Type B pancreatic cell (in vitro differentiated cells): ENCODE measurements at regions not wholly inside any gene's neighbourhood (a gene's known extent, or its start where the extent isn't known, plus 50 kb on each side); places are given as distances from the start of the nearest gene placed in this dataset.

Experiments used
- DNase-seq: peaks from one replicate; pipeline ENCODE4 v3.0.0; 2021; ENCODE audit warnings: mixed read lengths; ENCODE audit not compliant: unreplicated experiment; ENCODE audit errors: extremely low spot score
- H3K27ac Mint-ChIP-seq: 2 replicates; pipeline ENCODE4 v1.8.0; 2021; ENCODE audit warnings: mild to moderate bottlenecking, mixed read lengths
- H3K27me3 Mint-ChIP-seq: 2 replicates; pipeline ENCODE4 v1.8.0; 2021; ENCODE audit warnings: mixed read lengths
- H3K36me3 Mint-ChIP-seq: 2 replicates; pipeline ENCODE4 v1.8.0; 2021; ENCODE audit warnings: mixed read lengths
- H3K4me1 Mint-ChIP-seq: one replicate; pipeline ENCODE4 v1.8.0; 2021; ENCODE audit warnings: mixed read lengths; ENCODE audit not compliant: unreplicated experiment
- H3K4me3 Mint-ChIP-seq: 2 replicates; pipeline ENCODE4 v1.8.0; 2021; ENCODE audit warnings: mild to moderate bottlenecking, mixed read lengths
- H3K9me3 Mint-ChIP-seq: 2 replicates; pipeline ENCODE4 v1.8.0; 2021; ENCODE audit warnings: mixed read lengths
- CTCF ChIP-seq: fragments of 200-600 bp; sonication (generic); conservative IDR thresholded peaks from 2 replicates; pipeline ENCODE4 v1.5.0; 2021; ENCODE audit warnings: antibody characterized with exemption, mild to moderate bottlenecking

- Mint-ChIP-seq H3K4me1 (no peaks in the 10 kb centered on the region), H3K9me3 (peaks cover 5% of the 10 kb centered on the region)
Observed at GRCh38 chr2:14567561-14567960, 65.0 kb upstream of the LRATD1 start.

DNA sequence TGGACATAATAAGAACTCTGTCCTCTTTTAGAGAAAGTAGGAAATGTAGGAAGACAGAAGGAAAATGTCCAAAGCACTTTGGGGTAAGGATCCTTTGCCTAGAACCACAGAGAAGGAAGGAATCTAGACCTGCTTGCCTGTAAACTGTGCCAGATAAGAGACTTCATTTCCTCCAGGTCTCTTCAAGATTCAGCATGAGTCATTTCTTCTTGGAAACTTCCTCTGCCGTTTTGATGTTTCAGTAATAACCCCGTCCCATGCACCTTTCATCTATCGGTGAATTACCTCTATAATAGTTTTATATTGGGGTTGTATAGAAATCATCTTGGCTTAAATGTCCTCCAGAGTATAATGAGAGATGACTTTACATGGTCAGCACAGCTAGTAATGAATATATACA is 63.2 kb upstream of the LRATD1 start:
- DNase-seq = no peak
- Mint-ChIP-seq H3K27ac (no peak overlapping the region), H3K9me3 (peaks cover 5% of the 10 kb centered on the region), H3K4me3 (no peak overlapping the region), H3K36me3 (no peaks in the 10 kb centered on the region), H3K4me1 (no peaks in the 10 kb centered on the region), H3K27me3 (no peaks in the 10 kb centered on the region)
- TF ChIP-seq CTCF = no peak

More at GRCh38 chr2:14567561-14567960, 65.0 kb upstream of the LRATD1 start:
- TF ChIP-seq CTCF = no peak
- H3K4me3 Mint-ChIP-seq = no peak overlapping the region
- no peak overlapping the region for H3K27ac Mint-ChIP-seq
- H3K27me3 Mint-ChIP-seq = no peaks in the 10 kb centered on the region
- H3K36me3 Mint-ChIP-seq = no peaks in the 10 kb centered on the region
- DNase-seq = no peak

- no peak for TF ChIP-seq CTCF
- H3K4me3 Mint-ChIP-seq = no peak overlapping the region
- no peaks in the 10 kb centered on the region for H3K36me3 Mint-ChIP-seq
- H3K4me1 Mint-ChIP-seq = no peaks in the 10 kb centered on the region
- H3K9me3 Mint-ChIP-seq = no peaks in the 10 kb centered on the region
- H3K27me3 Mint-ChIP-seq = no peaks in the 10 kb centered on the region
- no peak for DNase-seq
- no peak overlapping the region for H3K27ac Mint-ChIP-seq
Observed at GRCh38 chr2:14572633-14573032, 59.9 kb upstream of the LRATD1 start.

DNA sequence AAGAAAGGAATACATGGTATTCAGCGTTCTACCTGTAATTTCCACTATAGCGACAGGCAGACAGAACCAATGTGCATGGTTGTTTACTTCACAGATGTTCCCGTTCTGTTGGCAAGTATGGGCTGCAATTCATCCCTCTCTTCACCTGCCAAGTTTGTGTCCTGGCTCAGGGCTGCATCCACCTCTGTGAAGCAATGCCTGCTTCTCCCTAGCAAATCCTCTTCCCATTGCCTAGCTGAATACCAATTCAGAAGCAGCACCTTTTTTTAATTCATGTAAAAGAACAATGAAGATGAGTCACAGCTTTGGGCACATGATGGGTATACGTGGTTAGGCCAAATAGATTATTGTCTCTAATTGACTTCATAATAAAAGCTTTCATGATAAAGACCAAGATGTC is 54.7 kb upstream of the LRATD1 start:
- DNase-seq = no peak
- H3K9me3 Mint-ChIP-seq = no peaks in the 10 kb centered on the region
- H3K27ac Mint-ChIP-seq = no peak overlapping the region
- no peaks in the 10 kb centered on the region for H3K36me3 Mint-ChIP-seq
- no peaks in the 10 kb centered on the region for H3K4me1 Mint-ChIP-seq
- no peaks in the 10 kb centered on the region for H3K27me3 Mint-ChIP-seq
- no peak for TF ChIP-seq CTCF
- no peak overlapping the region for H3K4me3 Mint-ChIP-seq
